ENCODE measurements at regions not wholly inside any gene's neighbourhood (a gene's known extent, or its start where the extent isn't known, plus 50 kb on each side); places are given as distances from the start of the nearest gene placed in this dataset.

- no peak for TF ChIP-seq CTCF (IDR thresholded peaks at IDR 0.05; ENCODE audit: control extremely low read depth, extremely low read depth)
- ATAC-seq (ENCODE audit: insufficient read depth, low FRiP score), result no peak
- 91 to 92% methylated on average over 2 of the region's 2 CpGs for WGBS, 2 donors
Observed at GRCh38 chr2:12037301-12037700, 290.9 kb downstream of the LPIN1 start.

GRCh38 chr2:12041236-12041635 is 294.8 kb downstream of the LPIN1 start:
- no peak overlapping the region for H3K4me3 ChIP-seq
- H3K27ac ChIP-seq (ENCODE audit: low read depth in 1 of 2, low read length in 1 of 2), result no peak overlapping the region
- H3K9ac ChIP-seq (ENCODE audit: insufficient read depth in 1 of 2, low read length in 2 of 2), result no peak overlapping the region
- no peaks in the 10 kb centered on the region for H3K27me3 ChIP-seq (ENCODE audit: control insufficient read depth in 3 of 3, insufficient read depth in 3 of 3, low read length in 2 of 3)
- no peaks in the 10 kb centered on the region for H3K36me3 ChIP-seq (ENCODE audit: control insufficient read depth in 4 of 4, insufficient read depth in 4 of 4, low read length in 4 of 4)
- ATAC-seq (ENCODE audit: insufficient read depth, low FRiP score) (no peak), DNase-seq (no peak)
- WGBS, 2 donors, result 98 to 99% methylated on average over 6 of the region's 6 CpGs
- H3K4me1 ChIP-seq (ENCODE audit: control insufficient read depth in 5 of 5, insufficient read depth in 5 of 5, low read length in 5 of 5), result no peaks in the 10 kb centered on the region
- peaks cover 0 to 8% (median 0%) of the 10 kb centered on the region in 4 donors for H3K9me3 ChIP-seq (ENCODE audit: control insufficient read depth in 4 of 4, insufficient read depth in 3 of 4, low read length in 3 of 4)
- no peak for TF ChIP-seq CTCF (IDR thresholded peaks at IDR 0.05; ENCODE audit: control extremely low read depth, extremely low read depth)

More at GRCh38 chr2:12037301-12037700, 290.9 kb downstream of the LPIN1 start:
- no peak overlapping the region for H3K9ac ChIP-seq (ENCODE audit: insufficient read depth in 1 of 2, low read length in 2 of 2)
- peaks cover 0 to 6% (median 0%) of the 10 kb centered on the region in 4 donors for H3K9me3 ChIP-seq (ENCODE audit: control insufficient read depth in 4 of 4, insufficient read depth in 3 of 4, low read length in 3 of 4)
- no peaks in the 10 kb centered on the region for H3K36me3 ChIP-seq (ENCODE audit: control insufficient read depth in 4 of 4, insufficient read depth in 4 of 4, low read length in 4 of 4)
- H3K27ac ChIP-seq (ENCODE audit: low read depth in 1 of 2, low read length in 1 of 2), result no peak overlapping the region
- no peak overlapping the region for H3K4me3 ChIP-seq
- no peaks in the 10 kb centered on the region for H3K27me3 ChIP-seq (ENCODE audit: control insufficient read depth in 3 of 3, insufficient read depth in 3 of 3, low read length in 2 of 3)
- no peak for DNase-seq
- no peaks in the 10 kb centered on the region for H3K4me1 ChIP-seq (ENCODE audit: control insufficient read depth in 5 of 5, insufficient read depth in 5 of 5, low read length in 5 of 5)

- Histone ChIP-seq H3K9ac (ENCODE audit: insufficient read depth in 1 of 2, low read length in 2 of 2) (no peak overlapping the region), H3K27ac (ENCODE audit: low read depth in 1 of 2, low read length in 1 of 2) (no peak overlapping the region), H3K9me3 (ENCODE audit: control insufficient read depth in 4 of 4, insufficient read depth in 3 of 4, low read length in 3 of 4) (peaks cover 0 to 8% (median 0%) of the 10 kb centered on the region in 4 donors), H3K4me1 (ENCODE audit: control insufficient read depth in 5 of 5, insufficient read depth in 5 of 5, low read length in 5 of 5) (no peaks in the 10 kb centered on the region), H3K36me3 (ENCODE audit: control insufficient read depth in 4 of 4, insufficient read depth in 4 of 4, low read length in 4 of 4) (no peaks in the 10 kb centered on the region), H3K27me3 (ENCODE audit: control insufficient read depth in 3 of 3, insufficient read depth in 3 of 3, low read length in 2 of 3) (no peaks in the 10 kb centered on the region), H3K4me3 (no peak overlapping the region)
- 40 to 67% methylated on average over 2 of the region's 2 CpGs for WGBS, 2 donors
- ATAC-seq (ENCODE audit: insufficient read depth, low FRiP score), result no peak
- DNase-seq, result no peak
- TF ChIP-seq CTCF (IDR thresholded peaks at IDR 0.05; ENCODE audit: control extremely low read depth, extremely low read depth), result no peak
Observed at GRCh38 chr2:12043131-12043530, 296.7 kb downstream of the LPIN1 start.

GRCh38 chr2:12044857-12045256 is 298.4 kb downstream of the LPIN1 start:
- 48 to 62% methylated on average over 8 of the region's 8 CpGs for WGBS, 2 donors
- no peak for TF ChIP-seq CTCF (IDR thresholded peaks at IDR 0.05; ENCODE audit: control extremely low read depth, extremely low read depth)
- H3K9ac ChIP-seq (ENCODE audit: insufficient read depth in 1 of 2, low read length in 2 of 2), result no peak overlapping the region
- no peaks in the 10 kb centered on the region for H3K36me3 ChIP-seq (ENCODE audit: control insufficient read depth in 4 of 4, insufficient read depth in 4 of 4, low read length in 4 of 4)
- no peaks in the 10 kb centered on the region for H3K27me3 ChIP-seq (ENCODE audit: control insufficient read depth in 3 of 3, insufficient read depth in 3 of 3, low read length in 2 of 3)
- peaks cover 0 to 3% (median 0%) of the 10 kb centered on the region in 5 donors for H3K4me1 ChIP-seq (ENCODE audit: control insufficient read depth in 5 of 5, insufficient read depth in 5 of 5, low read length in 5 of 5)
- no peak overlapping the region for H3K4me3 ChIP-seq
- ATAC-seq (ENCODE audit: insufficient read depth, low FRiP score) (no peak), DNase-seq (no peak)
- H3K27ac ChIP-seq (ENCODE audit: low read depth in 1 of 2, low read length in 1 of 2), result no peak overlapping the region
- peaks cover 0 to 5% (median 0%) of the 10 kb centered on the region in 4 donors for H3K9me3 ChIP-seq (ENCODE audit: control insufficient read depth in 4 of 4, insufficient read depth in 3 of 4, low read length in 3 of 4)

Measured in lung (tissue), 11 donors.